GM21360 (cell line): ENCODE measurements at regions not wholly inside any gene's neighbourhood (a gene's known extent, or its start where the extent isn't known, plus 50 kb on each side); places are given as distances from the start of the nearest gene placed in this dataset.

Experiments
- ATAC-seq: cut with Tn5 transposase; IDR thresholded peaks from one replicate; pipeline ENCODE4 v1.9.1; 2021; ENCODE audit warnings: mild to moderate bottlenecking, moderate library complexity; ENCODE audit not compliant: unreplicated experiment

DNA sequence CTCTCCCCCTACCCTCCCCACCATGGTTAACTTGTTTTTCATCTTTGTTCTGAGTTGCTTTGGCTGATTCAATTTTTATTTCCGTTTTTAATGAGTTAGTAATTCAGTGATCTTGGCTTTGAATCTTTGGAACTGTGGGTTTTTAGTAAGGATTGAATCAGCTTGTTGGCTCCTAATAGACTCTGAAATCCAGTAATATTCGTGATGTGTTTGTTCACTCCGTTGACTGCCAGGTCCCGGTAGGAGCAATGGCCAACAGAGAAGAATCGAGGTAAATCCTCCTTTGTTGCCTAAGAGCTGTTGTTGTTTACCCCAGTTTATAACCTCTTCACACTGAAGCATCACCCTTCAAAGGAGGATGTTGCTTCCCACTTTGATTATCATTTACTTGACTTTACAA, 92.7 kb downstream of the PCSK1 start:
- ATAC-seq = no peak

DNA sequence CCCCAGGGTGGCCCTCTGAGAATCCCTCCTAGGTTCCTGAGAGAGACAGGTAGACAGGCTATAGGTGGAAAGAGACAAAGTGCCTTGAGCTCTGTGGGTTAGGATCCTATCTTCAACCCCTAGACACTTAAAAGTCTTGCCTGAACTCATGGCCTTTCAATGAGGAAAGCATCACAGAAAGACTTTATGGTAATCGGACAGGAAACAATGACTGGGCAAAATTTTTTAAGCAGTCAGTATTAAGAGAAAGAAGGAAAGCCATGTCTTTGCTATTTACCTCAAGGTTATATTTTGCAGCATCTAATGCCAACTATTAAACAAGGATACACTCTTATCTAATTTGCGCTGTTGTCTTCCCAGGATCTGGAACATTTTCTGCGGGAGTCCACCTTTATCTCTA, 93.2 kb downstream of the PCSK1 start:
- no peak for ATAC-seq

DNA sequence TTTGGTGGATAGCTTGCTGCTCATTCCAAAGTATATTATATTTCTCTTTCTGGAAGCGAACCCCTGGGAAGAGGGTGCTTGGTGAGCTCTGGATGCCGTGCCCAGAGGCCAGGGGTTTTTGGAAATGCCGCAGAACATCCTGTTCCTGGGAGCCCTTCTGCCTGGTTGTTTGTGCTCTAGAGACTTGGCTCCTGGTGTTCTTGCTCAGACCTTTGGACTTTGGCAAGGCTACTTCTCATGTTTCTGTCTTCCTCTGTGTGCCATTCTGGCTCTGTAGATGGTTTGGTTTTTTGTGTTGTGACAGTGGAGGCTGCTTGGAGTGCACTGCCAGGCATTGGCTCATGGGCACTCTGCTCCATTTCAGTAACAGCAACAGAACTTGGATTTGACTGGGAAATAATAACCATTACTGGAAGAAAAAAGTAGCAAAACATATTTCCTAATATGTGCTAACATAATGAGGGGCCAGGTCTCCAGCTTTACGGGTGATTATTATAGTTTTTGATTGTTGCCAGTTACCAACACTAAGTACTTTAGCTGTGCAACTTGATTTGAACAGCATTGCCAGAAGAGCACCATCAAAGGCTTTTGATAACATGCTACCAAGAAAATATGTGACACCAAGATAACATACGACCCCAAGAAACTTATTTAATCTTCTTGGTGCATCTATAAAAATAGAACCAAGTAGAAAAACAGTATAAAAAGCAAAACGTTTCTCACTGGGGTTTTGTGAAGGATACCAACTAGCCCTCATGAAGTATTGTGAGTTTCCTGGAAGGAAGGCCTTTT, 94.2 kb downstream of the PCSK1 start:
- ATAC-seq = no peak

DNA sequence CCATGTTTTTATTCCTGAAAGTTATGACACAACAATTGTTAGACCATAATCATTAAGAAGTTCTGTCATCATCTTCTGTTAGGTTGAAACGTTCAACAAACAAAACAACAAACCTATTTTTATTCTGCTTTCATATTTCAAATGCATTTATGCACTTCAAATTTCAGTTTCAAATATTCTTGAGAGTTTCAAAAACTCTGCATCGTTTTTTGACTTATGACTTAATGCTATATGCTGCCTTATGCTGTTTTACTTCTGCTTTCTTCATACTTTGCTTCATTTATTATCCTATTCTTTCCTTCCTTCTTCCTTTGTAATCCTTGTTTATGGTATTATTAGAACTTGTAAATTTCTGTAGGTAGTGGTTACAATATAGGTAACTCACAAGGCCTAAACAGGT, 95.0 kb downstream of the PCSK1 start:
- peak; percentile 50 for ATAC-seq

DNA sequence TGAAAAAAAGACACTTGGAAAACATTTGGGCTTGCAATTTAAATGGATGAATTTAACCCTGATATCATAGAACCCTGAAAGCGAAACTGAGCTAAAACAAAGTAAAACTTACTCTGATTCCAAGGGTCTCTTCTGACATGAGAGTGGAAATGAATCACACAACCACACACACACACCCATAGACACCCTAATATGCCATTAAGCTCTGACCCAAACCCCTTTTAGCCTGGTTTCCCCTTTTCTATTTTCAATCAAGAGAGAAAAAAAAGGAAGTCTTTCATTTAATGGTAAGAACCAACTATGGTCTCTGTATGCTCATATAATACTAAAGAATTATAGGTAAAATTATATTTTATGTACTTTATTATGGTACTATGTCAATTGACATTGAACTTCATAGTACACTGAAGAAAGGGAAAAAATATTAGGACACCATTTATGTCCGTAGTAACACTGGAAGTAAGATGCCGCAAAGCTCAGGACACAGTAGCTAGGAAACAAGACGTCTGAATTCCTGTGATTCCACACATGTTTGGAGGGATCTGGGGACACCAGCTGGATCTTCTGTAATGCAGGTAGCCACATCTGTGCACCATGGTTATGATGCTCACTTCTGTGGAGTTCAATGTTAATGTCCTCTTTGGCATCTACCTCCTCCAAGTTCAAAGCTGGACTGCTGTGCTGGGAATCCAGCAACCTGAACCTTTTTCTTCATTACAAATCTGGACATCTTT, 95.8 kb downstream of the PCSK1 start:
- peak; percentile 38 for ATAC-seq

DNA sequence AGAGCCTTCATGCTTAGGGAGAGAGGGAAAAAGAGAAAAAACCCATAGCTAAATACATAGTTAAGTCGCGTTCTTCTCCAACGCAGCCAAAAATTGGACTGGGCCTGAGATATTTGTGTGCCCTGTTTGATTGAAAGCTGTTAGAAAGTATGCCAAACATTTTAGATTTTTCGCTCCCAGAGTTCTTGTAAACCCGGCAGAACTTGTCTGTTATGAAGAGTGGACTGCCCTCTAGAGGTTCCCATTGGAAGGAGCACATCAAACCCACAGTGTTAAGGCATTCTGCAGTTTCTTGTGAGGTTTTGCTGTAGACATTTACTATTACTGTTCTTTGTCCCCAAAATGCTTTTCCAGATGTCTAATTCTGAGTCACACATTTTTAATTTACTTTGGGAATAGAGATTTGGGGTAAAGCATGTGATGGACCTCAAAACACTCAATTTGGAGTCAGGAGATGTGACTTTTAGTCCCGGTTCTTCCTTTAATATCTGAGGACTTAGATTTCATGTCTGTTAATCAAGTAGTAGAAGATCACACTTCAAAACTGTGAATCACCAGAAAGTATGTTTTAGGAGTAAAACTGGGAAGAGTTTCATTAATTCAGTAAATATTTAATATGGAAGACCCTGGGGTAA, 96.6 kb downstream of the PCSK1 start:
- ATAC-seq = peak; percentile 64

DNA sequence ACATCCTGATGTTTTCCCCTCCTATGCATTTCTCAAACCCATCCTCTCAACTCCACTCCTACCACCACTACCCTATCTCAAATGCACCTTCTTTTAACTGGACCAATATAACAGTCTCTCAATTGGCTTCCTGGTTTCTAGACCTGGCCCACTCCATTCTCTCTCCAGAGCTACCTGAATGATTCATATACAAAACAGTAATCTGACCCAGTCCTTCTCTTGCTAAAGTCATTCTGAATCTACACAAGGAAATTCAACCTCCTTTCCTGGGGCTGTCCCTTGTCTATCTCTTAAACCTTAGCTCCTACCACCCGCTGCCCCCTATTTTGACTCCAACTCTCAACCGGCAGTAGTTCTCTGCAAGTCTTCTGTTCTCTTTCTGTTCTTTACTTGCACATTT, 97.2 kb downstream of the PCSK1 start:
- no peak for ATAC-seq

DNA sequence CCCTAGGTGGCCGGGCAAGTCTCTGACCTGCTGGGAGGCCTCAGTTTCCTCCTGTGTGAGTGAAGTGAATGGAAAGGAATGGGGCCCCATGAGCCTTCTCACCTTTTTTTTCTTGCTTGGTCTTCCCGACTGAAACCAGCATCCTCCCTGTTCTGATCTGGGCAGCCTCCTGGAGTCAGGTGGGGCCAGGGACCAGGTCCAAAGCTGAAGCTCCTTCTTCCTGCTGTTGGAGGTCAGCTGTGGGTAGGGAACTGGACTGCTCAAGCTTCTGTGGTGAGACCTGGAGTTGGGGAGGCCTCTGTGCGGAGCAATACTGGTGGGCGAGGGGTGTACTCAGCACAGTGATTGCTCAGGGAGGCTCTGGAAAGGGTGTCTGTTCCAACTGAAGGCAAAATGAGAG, 99.7 kb downstream of the PCSK1 start:
- no peak for ATAC-seq

DNA sequence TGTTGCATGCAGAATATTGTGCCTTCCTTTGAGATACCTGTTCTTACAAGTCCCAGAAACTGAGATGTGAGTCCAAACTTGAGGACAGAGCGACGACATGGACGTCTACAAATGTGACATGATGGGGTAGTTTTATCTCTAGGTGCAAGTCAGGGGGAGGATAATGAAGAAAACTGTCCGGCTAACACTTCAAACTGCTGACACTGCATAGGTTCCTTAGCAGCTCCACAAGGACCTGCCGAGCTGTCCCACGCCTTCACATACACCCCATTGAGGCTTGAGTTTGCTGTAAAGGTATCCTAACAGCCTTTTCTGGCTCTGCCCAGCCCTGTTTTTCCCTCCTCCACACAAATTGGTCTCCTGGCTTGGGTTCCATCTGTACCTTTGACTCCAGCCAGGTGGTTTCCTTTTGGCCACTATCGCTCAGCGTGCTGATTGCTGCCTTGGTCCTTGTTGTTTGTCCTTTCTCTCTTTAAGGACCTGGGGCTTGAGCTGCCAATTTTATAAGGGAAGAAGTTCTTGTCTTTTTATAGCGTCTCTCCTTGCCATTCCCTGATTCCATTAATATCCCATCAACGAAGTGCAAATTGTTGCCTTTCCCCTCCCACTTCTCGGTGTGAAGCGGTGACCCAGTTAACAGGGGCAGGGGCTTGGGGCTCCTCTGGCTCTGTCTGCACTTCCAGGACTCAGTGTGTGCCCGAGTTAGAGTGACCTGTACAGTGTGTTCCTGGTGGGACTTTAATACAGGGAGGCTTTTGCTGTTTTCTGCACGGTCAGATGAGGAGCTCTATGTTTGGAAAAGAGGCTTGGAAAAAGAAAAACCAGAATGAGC, 100.3 kb downstream of the PCSK1 start:
- no peak for ATAC-seq

DNA sequence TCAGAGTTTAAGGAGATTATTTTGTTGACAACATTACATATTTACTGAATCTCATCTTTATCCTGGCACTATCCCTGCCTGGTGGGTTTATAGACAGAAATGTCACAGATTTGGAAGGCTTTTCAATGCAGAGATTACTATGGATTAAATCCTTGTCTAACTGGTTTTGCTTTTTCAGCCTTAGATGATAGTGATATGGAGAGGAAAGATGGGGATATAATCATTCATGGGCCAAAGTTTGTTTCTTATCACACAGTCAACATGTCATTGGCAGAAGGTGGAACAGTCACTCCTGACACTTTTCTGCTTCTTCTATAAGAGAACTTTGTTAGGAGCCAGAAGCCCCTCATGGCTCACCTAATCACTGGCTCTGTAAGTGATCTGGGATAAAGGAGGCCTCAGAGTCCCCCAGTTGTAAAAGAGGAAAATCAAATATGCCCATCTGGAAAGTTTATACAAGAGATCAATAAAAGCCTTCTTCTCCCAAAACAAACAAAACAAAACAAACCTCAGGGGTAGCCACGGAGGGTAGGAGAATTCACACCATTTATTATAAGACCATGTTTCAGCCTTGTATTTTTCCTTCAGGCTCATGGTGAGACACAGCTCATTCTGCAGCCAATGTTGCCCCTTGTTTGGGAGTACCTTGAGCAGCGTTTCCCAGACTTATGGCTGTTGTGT, 101.2 kb downstream of the PCSK1 start:
- no peak for ATAC-seq

DNA sequence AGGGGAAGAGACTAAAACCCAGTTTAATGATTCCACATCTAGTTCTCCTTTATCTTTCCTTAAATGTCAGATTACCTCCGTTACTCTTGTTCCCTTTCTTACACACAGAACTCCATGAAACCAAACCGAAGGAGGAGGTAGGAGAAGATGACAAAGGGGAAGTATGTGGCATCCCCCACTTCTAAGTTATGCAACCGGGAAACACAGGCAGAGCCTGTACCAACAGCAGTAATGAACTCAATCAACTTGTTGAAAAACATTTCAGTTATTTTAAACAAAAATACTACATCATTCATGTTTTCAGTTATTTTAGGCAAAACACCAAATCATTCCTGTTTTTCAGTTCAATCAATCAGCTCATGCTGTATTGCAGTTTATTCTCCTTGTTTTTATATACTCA, 101.8 kb downstream of the PCSK1 start:
- no peak for ATAC-seq

DNA sequence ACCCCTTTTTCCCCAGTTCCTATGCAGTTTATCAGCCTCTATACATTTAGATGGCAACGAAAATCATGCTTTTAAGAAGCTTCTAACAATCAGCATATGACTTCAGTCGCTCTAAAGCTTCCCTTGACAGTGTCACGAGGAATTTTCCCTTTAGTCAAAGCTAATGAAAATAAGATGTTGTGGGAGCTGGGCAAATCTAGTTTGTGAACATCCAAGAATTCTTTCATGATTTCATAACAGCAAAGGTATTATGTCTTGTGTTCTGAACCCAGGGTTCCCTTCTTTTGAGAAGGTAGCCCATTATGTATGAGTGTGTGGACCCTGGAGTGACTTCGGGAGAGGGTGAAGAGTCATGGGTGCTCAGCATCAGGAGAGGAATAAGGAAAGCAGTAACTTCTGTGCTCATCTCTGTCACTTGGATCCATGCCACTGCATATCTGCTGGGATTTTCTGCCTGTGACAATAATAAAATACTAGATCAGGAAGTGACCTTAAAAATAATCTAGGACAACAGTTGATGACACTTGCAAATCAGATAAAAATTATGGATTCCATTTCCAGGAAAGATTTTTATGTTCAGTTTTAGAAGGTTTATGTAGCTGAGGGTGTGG, 102.4 kb downstream of the PCSK1 start:
- no peak for ATAC-seq

DNA sequence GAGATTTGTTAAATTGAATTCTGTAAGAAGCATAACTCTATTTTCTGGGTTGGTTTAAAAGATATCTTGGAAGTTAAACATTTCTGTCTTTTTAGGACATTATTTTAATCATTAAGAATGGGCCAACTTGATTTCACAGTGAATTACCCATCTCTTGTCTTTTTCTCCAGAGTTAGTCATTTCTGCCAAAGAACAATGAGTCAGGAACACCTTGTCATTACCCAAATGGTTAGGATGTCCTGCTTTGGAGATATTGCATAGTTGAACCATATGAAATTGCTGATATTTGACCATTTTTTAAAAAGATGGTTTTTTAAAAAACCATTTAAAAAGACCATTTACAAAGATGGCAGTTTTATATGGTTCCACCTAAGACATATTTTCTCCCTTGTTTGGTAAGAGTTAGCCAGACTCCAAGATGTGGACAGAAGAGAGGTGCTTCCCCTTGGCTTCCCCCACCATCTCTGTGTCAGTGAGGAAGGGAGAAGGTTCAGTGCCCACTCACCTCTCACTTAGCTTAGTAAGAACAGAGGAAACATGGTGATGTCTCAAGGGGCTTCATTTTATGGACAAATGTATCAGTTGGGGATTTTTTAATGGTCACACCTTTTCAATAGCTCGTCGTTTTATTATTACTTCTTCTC, 103.0 kb downstream of the PCSK1 start:
- ATAC-seq = no peak

DNA sequence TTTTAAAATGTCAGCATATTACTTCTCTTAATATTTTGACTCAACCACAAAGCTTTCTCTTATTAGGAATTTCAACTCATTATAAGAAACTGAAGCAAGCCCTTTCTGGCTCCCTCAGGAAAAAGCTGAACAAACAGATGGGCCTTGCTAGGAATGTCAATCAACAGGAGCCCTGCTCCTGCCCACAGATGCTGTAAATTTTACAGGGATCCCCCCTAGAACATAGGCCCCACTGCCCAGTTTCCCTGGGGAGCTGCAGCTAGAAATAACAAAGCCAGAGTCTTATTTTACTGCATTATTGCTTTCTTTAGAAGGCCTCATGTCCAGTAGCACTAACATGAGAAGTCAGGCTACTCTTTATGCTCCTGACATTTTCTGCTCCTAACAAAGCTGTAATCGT, 103.8 kb downstream of the PCSK1 start:
- ATAC-seq = no peak

DNA sequence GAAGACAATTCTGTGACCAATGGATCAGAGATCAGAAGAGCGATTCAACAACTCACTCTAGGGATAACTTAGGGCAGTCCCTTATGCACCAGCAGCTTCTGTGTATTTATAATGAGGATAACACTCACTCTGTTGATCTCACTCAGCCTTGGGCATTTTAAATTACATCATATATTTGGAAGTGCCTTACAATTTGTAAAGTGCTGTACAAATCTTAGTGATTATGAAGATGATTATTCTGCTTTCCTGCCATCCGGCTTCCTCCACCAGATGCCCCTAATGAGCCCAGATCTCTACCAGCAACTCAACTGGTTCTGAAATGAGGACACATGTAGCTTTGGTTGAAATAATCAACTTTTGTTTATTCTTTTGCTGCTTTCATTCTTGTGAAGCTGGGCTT, 105.3 kb downstream of the PCSK1 start:
- no peak for ATAC-seq

DNA sequence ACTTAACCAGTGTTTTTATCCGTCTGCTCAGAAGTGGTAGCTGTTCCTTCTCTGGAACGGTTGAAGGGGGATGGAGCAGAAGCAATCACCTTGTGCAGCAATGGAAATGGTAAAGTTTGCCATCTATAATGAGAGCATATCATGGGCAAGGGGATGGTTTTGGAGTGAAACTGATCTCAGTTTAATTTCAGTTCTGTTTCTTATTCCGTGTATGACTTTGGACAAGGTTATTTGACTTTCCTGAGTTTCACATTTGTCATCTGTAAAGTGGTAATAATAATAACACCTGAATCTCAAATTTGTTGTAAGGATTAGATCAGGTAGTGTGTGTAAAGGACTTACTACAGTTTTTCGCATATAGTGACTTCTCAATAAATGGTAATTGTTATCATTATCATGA, 106.1 kb downstream of the PCSK1 start:
- peak; percentile 73 for ATAC-seq

DNA sequence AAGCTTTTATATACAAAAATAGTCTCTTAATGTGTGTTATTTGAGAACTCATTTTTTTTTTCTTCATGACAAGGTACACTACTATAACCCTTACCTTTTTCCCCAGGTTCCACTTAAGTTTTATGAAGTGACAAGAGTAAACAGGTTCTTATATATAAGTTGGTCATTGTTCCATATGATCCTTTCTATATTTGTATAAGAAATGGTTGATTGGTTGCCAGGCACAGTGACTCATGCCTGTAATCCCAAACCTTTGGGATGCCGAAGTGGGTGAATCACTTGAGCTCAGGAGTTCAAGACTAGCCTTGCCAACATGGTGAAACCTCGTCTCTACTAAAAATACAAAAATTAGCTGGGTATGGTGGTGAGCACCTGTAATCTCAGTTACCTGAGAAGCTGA, 108.3 kb downstream of the PCSK1 start:
- no peak for ATAC-seq

DNA sequence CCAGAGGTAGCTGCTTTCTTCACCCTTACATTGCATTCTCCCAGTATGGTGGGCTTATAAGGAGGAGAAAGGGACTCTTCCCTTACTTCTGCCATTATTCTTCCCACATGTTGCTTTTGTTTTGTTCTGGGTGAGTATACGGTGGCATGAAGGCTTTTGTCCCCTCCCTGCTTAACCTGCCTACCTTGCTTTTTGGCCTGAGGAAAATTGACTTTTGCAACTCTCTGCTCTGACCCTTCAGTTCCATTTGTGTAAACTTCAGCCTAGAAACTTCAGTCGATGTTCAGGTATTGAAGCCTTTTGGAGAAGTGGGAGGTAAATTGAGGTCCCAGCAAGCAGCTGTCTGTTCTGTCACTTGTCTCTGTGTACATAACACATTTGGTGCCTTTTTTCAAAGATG, 110.2 kb downstream of the PCSK1 start:
- ATAC-seq = no peak

DNA sequence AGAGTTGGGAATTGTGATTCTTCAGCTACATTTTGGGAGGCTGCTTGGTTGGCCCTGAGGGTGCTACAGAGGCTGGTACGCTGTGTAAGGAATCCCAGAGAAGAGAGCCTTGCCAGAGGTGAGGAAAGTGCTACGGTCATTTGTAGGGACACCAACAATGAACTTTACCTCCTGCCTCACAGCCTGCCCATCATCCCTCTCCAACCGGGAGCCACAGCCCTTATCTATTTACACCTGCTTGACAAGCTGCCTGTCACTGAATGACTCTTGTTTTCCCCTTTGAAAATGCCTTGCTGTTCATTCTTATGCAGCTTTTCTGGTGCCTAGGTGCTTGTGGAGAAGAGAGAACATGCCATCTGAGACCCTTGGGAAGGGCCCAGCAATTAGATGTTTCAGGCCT, 110.8 kb downstream of the PCSK1 start:
- ATAC-seq = no peak

DNA sequence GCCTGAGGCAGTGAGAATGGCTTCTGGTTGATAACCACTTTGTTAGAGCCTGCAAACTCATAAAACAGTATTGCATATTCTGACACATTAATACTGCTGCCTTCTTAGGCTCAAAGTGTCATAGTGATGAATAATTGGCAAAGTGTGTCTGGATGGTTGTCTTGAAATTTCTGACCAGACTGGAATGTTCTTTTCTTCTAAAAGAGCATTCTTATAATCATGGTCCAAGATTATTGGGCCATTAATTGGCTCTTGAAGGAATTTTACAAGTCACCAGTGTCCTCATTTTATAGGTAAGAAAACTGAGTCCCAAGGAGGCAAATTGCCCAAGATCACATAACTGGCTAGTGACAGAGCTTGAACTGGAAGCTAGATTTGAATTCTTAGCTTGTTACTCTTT, 111.7 kb downstream of the PCSK1 start:
- no peak for ATAC-seq
